Erythroblast (primary cell): ENCODE measurements at regions not wholly inside any gene's neighbourhood (a gene's known extent, or its start where the extent isn't known, plus 50 kb on each side); places are given as distances from the start of the nearest gene placed in this dataset.

ENCODE experiments used
- GATA1 ChIP-seq: IDR thresholded peaks from 2 replicates; pipeline ENCODE4 v1.6.1; 2011; ENCODE audit warnings: low read depth, mild to moderate bottlenecking, control low read depth, low read length, moderate library complexity
- POLR2A ChIP-seq: IDR thresholded peaks from 2 replicates; pipeline ENCODE4 v1.6.1; 2011; ENCODE audit warnings: mild to moderate bottlenecking, low read length

DNA sequence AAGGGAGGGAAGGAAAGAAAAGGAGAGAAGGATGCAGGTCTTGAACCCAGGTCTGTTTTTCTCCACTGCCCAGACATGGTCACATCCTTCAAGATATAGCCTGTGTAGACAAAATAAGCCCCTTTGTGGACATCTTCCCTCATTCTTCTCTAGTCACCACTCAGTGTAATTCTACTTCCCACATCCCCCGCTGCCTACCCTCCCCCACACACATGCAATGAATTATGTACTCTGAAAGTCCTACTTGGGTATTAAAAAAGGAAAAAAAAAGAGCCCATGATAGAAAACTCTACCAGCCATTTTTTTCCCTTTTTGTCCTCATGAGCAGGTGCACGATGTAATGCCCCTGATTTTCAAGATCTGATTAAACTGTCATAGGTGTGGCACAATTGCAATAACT lies 346.0 kb downstream of the MN1 start:
- TF ChIP-seq POLR2A: no peak
- no peak for TF ChIP-seq GATA1
